HG03135 (cell line): ENCODE measurements at regions not wholly inside any gene's neighbourhood (a gene's known extent, or its start where the extent isn't known, plus 50 kb on each side); places are given as distances from the start of the nearest gene placed in this dataset.
"Not testable (repeated sequence)": the region's sequence is repeated elsewhere in the genome, so short reads cannot be mapped to it uniquely, and the experiment has no call there.

Source experiments
- ATAC-seq: cut with Tn5 transposase; IDR thresholded peaks from one replicate; pipeline ENCODE4 v1.9.1; 2021; ENCODE audit warnings: mild to moderate bottlenecking, moderate library complexity; ENCODE audit not compliant: unreplicated experiment

DNA sequence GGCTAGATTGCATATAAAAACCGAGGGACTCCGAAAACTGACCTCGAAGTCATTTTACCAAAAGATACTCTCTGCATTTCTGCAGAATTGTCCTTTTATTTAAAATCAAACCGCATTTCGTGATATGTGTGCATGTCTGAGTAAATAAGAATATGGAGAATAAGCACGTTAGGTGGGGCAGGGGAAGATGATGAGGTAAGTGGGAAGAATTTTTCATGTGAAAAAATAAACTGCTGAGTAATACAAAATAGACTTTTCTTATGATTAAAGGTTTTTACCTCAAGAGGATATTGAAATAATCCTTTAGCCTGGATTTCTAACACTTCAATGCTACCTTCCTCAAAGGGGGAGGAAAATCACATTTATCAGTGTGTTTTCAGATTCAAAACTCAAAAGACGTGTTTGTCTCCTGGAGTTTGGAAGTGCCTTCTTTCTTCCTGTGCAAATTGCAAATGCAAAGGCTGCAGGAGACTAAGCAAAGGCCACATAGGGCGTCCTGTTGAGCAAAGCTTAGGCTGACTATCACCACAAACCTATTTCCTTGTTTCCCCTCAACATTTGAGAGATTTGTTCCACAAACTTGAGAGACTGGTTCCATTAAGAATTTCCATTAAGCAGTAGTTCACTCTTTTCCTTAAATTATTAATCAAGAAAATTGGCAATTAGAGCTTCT, 813.5 kb downstream of the MCTP2 start:
- no peak for ATAC-seq

DNA sequence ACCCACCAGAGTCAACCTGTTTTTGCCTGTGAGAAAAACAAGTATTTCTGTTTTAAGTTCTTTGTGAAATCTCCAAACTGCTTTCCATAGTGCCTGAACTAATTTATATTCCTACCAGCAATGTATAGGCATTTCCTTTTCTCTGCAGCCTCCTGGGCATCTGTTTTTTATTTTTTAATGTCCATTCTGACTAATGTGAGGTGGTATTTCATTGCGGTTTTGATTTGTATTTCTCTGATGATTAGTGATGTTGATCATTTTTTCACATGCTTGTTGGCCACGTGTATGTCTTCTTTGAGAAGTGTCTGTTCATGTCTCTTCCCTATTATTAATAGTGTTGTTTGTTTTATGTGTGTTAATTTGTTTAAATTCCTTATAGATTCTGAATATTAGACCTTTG, 820.5 kb downstream of the MCTP2 start:
- no peak for ATAC-seq

DNA sequence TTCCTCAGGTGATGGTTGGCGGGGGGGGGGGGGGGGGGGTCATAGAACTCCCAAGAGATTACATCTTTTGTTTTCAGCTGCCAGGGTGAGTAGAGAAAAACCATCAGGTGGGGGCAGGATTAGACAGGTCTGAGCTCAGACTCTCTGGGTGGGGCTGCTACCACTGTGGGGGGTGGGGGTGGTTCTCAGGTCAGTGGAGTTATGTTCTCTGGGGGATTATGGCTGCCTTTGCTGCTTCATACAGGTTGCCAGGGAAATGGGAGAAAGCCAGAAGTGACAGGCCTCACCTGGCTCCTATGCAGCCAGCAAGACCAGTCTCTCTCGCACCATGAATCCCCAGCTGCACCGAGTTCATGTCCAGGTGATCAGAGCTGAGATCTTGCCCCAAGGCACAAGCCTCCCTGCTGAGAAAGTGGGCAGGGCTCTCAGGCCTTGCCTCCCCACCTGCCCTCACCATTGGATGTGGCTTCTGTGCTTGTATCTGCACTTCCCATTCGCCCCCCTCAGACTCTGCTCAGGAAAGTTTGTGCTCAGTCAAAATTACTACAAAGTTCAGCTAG, 828.1 kb downstream of the MCTP2 start:
- no peak for ATAC-seq

DNA sequence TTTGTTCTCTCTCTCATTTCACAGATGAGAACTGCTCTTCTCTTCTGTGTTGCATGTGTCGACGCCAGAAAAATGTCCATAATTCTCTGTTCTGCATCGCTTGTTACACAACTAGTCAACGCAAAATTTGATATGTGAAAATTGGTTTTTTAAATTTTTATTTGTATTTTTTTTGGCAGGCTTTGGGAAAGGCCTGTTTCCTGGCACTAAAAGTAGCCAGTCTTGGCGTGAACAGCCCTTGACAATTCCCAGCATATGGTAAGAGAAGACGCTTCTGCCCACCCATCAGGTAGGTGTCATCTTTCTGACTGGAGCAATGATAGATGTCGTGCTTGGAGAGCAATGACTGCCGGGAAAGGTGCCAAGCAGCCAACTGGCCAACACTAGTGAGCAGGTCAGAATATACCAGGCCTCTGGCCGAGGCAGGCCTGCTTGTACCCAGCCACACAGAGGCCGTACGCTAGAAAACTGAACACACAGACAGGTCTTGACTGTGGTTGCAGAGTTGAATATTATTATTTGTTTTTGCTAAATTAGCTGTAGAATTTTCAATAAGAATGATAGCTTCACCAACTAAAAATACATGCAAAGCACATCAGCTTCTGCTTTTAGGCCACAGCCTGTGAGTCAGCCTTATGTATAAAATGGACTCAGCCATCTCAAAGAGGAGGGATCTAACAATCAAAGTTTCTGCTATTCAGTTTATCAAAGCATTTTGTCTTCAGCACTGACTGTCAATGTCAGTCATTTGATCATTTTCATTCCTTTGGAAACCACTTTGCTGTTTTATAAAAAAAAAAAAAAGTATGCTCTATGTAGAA, 837.5 kb downstream of the MCTP2 start:
- ATAC-seq, result no peak

DNA sequence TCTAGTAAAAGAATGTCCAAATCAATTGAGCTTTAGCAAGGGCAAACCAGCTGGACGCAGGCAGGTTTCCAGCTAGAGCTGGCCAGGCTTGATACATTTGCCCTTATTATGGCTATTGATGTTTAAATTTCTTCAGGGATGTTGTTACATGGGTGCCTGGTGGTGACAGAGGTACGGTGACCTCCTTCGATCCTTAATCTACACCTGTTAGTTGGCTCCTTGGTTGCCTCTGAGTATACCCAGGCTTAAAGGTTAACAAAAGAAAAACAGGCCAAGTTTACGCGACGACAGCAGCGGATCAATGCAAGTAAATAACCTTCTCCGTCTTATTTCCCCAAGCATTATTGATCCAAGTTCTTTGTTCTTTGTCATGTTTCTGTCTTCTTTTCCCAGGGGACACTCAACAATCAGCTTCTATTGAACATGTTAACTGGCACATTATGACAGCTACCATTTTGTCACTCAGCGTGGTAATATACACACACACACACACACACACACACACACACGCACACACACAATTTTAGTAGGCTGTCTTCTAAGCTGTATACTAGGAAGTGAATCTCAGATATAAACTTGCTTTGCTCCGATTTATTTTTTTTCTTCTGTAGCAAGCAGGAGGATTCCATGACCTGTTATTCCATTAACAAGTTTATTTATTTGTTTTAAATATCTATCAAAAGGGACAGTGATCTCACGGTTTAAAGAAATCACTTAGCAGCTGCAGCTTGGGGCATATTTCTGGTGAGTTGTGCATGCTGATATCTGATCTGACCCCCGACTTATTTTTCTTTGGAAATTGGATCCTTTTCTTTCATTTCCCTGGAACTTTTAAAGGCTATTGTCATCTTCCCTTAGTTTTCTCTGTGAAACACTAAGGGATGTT, 844.7 kb downstream of the MCTP2 start:
- ATAC-seq, result no peak

DNA sequence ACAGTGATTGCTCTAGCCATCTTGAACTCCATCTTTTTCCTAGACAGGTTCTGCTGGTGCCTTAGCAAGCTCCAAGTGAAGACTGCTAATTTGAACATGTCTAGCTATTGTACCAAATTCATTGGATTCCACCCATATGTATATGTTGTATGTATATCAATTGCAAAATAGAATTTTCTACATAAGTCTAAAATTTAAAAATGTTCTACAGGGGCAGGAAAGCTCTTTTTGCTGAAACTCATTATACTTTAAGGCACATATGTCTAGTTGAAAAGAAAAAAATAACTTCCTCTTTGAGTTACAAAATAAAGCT, 845.3 kb downstream of the MCTP2 start:
- no peak for ATAC-seq

DNA sequence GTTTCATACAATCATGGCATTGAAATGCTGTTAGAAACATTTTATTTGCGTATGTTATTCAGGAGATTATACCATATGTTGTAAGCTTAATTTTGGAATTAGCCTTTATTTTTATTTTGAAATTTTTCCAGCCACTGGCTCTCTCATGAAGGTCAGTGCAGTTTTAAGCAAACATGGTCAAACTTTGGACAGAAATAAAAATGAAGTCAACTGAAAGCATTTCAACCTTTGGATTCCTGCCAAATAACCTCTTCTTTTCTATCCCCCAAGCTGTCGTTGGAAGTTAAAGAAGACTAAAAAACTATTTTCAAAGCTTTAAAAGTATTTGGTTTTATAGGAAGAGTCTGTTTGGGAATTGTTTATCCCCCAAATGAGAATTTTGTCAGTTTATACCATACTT, 846.6 kb downstream of the MCTP2 start:
- ATAC-seq, result no peak

DNA sequence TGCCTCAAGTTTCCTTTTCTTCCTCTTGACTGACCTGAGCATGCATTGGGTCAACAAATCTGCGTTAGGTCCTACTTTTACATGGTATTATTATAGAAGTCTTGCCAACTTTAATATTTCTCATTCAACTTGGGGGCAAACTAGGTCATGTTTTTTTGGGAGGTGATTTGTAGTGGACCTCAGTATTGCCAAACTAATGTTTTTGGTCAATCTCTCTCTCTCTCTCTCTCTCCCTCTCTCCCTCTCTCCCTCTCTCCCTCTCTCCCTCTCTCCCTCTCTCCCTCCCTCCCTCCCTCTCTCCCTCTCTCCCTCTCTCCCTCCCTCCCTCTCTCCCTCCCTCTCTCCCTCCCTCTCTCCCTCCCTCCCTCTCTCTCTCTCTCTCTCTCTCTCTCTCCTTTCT, 848.9 kb downstream of the MCTP2 start:
- not testable (repeated sequence) for ATAC-seq

DNA sequence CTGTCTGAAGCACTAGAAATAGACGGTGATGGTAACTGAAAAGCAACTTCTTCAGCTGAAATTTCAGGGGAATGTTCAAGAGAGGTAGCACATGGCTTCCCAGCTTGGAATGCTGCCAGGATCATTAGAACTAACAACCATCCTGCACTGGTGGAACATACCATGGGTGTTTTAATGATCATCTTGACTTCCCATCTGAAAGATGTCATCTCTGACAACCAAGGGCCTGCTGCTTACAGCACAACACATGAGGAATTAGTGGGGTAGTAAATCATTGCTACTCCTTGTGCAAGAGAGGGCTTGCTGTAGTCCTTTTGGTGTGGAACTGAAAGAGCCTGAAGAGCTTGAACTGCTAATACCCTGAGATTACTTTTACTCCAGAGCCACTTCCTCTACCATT, 853.7 kb downstream of the MCTP2 start:
- ATAC-seq, result no peak

DNA sequence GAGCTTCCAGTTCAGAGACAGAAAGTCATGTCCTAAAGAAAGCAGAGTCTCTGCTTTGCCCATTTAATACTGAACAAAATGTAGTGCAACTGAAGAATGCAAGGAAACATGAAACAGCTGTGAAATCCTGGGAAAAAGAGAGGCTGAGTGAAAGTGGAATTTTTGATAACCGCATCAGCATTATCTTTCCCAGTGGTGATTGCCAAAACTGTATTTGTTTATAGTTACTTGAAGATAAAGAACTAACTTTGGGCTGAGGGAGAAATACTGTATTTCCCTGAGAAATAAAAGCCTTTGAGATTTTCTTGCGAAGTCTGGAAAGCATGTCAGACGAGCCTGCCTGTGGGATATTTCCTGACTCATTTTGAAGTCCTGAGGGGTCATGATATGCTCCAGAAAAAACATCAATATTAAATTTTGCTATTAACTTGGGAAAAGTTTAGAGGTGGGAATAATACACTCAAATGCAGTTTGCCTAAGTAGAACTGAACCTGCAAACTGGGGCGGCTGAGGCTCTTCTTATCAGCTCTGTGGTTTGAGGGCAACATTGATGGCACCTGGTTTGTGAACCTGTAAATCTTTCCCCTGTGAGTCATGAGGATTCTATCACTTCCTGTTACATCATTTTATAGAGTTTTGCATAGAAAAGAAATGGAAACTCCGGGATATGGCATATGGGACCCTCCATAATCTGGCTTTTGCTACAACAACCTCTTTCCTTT, 855.3 kb downstream of the MCTP2 start:
- no peak for ATAC-seq

DNA sequence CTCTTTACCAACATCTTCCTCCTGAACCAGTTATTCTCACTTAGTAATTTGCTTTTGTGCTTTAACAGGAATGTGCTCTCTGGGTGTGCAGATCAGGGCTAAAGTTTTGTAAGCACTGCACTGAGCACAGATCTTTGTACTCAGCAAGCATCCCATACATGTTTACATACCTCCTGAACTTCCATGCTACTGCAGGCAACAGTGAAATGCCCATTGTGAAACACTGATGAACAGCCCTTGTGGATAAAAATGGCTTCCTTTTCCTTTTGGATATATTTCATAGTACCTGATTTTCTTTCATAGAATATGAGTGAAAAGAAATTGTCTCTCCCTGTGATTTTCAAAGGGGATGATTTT, 855.9 kb downstream of the MCTP2 start:
- no peak for ATAC-seq

DNA sequence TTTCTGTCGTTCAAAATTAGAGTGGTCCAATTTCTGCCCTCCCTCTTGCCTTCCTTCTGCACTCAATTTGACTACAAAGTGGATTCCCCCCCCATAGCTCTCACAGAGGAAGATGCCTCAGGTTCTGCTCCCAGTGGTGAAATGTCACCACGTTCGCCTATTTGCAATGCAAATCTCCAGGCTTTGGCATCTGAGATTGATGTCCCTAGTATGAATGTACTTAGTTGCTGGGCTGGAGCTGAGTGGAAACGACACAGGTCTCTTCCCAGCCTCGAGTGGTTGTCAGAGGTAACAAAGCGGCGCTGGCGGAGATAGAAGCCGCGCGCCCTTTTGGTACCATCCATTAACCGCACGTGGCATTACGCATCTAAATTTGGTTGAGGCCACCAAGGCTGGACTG, 860.1 kb downstream of the MCTP2 start:
- no peak for ATAC-seq

DNA sequence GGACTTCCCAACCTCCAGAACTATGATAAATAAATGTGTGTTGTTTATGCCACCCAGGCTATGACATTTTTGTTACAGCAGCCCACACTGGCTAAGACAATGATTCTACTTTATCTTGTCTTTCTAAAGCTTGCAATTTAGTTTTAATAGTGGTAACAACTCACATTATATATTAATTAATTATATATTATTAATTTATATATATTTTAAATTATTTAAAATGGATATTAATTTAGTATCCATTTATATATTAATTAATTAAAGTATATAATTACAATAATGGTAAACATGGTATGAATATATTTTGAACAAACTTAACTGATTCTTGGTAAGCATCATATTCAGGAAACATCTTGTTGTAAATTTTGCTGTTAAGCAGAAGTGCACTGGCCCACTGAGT, 863.9 kb downstream of the MCTP2 start:
- no peak for ATAC-seq

DNA sequence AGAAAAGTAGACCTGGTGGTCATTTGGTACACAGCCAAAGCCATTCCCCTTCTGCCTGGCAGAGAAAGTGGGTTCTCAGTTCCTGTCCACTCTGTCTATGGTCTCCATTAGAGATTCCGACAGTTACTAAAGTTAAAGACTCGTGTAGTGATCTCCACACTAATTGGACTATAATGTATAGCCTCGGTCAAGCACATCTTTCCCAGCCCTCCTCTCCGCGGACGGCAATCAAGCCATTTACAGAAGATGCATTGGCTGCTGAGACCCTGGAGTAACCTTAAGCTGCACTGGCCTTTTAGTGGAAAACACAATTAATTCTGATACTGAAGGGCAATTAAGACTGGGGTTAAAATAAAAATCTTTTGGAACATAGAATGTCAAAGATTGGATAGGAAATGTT, 865.3 kb downstream of the MCTP2 start:
- no peak for ATAC-seq

DNA sequence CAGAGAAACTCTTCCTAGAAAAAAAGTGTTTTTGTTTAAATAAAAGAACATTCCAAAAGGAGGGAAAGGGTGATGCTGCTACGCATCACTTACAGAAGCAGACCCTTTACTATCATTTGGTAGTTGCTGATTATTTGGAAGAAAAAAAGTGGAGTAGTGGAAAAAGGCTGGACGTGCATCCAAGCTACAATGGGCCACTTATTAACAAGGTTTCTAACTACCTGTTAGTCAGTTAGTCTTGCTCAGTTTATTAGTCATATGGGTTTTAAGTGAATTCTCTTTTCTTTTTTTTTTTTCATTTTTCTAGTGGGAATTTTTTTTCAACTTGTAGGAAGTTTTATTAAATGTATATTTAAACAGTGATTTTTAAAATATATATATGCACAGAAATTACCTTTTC, 866.0 kb downstream of the MCTP2 start:
- ATAC-seq, result no peak

DNA sequence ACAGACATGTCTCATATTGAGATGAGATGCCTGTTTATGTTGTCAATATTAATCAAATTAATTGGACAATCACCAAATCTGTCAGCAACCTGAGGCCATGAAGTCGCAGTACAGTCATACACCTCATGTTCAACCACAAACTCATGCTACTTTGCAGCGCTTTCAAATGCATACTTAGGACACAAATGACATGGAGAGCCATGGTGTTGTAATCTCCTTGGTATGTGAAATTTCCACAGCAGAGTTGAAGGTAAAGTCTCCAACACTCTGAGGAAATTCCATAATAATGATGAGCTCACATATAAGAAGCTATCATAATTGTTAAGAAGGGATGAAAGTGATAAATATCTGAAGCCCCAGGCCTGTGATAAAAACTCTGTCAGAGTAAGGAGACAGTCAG, 873.9 kb downstream of the MCTP2 start:
- no peak for ATAC-seq

DNA sequence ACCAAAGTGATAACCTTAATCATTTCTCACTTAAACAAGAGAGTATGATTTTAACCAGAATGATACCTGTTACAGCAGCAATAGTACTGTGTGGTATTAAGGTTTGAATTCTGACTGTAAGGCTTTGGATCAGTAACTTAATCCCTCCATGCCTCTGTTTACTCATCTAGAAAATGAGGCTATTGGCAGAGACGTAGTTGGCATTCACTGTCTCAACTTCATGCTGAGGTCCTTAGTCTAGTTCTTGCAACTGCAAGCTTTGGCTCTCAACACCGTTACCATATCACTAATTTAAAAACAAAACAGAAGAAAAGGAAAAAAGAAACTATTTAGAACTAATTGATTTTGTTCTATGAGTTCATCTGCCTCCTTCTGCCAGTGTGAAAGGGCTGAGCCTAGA, 875.4 kb downstream of the MCTP2 start:
- no peak for ATAC-seq

DNA sequence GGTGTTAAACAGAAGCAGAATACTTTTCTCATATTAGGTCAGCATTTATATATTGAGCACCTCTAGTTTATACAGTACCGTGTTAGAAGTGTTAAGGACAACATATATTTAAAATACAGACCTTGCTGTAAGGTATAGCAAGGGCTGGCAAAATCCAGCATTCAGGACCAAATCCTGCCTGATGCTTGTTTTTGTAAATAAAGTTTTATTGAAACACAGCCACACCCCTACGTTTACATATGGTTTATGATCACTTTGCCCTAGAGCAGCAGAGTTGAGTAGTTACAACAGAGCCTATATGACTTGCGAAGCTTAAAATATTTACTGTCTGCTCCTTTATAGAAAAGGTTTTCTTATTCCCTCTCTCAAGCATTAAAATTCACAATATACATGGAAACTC, 877.3 kb downstream of the MCTP2 start:
- no peak for ATAC-seq

DNA sequence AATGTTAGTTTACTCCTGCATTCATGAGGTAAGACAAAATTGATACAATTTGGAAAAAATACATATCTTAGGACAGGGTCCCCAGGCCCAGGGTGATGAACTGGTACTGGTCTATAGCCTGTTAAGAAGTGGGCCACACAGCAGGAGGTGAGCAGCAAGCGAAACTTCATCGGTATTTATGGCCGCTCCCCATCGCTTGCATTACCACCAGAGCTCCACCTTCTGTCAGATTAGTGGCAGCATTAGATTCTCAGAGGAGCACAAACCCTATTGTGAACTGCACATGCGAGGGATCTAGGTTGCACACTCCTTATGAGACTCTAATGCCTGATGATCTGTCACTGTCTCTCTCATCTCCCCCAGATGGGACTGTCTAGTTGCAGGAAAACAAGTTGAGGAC, 880.6 kb downstream of the MCTP2 start:
- ATAC-seq, result no peak

DNA sequence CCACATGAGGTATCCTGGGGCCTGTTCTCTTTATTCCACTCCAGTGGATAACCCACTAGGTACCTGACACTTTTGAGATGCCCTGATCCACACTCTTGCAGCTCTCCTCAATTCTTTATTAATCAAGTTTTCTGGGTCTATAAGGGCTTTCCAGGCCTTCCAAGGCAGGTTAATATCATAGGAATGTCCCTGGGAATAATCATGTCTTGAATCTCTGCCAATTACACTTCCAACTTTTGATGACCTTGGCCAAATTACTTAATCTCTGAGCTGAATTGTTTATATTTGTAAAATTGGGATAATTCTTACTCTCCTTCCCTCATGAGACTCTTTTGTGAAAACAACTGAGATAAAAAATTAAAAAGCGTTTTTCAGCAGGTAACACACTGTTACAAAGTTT, 881.7 kb downstream of the MCTP2 start:
- no peak for ATAC-seq

DNA sequence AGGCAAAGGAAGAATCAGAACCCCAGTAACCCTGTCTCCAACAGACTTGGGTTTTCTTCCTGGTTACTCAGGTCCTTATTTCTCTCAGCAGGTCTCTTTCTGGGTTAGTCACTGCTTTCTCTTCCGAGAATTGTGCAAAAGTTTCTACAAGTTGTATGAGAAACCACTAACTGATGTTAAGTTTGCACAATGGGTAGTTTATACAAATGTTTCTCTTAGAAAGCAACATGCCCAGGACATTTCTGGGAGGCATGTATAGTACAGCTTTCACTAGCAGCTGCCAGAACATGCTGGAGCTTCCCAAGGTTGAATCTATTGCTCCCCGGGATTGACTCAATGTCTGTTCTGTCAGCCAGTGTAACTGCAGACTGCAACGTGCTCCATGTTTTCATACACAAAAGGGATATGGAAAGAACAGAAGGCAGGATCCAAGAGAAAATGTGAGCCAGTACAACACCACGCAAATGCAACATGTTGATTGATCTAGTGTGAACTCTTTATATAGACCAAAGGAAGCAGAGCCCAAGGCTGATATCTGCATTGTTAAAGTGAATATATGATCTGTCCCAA, 887.8 kb downstream of the MCTP2 start:
- ATAC-seq, result no peak
